Astrocyte of the spinal cord (primary cell): ENCODE measurements at regions not wholly inside any gene's neighbourhood (a gene's known extent, or its start where the extent isn't known, plus 50 kb on each side); places are given as distances from the start of the nearest gene placed in this dataset.
A peak's percentile ranks its signal among the peaks of the same experiment; 100 is the strongest.

ENCODE experiments used
- DNase-seq: peaks from one replicate; pipeline ENCODE4 v3.0.0; 2011; ENCODE audit warnings: low read depth, low spot score
- H3K4me3 ChIP-seq: 2 replicates; pipeline ENCODE4 v1.5.1; 2011; ENCODE audit warnings: low read depth, mild to moderate bottlenecking, low read length, moderate library complexity
- in situ Hi-C: cut with HindIII; loops from 2 replicates; pipeline ENCODE4 v1.10.0; 2017; ENCODE audit warnings: low sequenced_read_pairs
- TF ChIP-seq, protein P1 (sequence below): IDR thresholded peaks from 2 replicates; pipeline ENCODE4 v1.5.1; 2012; ENCODE audit warnings: low read depth, mild to moderate bottlenecking, low read length, inconsistent platforms

DNA sequence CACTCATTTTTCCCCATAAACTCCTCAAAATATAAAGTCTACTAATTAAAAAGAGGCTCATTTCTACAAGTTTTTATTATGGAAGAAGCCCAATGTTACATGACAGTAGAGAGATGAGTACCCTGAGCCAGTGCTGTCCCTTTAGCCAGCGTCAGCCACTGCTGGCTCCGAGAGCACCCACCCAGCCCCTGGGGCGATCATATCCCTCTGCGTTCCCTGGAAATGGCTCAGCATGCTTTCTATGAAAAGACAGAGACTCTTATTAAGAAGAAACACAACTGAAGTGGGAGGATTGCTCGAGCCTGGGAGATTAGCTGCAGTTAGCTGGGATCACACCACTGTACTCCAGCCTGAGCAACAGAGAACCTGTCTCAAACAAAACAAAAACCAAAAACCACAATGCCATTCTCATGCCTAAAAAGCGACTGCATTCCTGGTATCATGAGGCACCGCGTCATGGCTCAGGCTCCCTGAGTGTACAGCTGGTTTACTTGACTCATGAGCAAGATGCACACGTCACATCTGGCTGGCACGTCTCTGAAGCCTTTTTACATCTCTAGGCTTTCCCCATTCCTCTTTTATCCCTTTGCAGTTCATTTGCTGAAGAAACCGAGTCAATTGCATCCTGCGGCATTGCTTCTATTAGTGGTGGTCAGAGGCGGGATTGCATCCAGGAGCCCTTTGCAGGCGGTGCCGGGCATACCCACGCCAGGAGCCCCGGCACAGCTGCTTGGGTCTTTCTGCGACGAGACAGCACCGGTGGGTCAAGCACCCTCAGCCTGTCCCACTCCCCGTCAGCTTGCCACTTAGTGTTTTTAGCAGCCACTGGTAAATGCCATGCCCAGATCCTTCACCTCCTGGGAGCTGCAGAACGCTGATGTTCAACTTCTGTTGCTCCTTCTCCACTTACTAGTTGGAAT is 119.9 kb downstream of the CTTN start:
- in situ Hi-C loops = no loop called here
- DNase-seq = peak; percentile 64
- TF ChIP-seq, protein P1, sequence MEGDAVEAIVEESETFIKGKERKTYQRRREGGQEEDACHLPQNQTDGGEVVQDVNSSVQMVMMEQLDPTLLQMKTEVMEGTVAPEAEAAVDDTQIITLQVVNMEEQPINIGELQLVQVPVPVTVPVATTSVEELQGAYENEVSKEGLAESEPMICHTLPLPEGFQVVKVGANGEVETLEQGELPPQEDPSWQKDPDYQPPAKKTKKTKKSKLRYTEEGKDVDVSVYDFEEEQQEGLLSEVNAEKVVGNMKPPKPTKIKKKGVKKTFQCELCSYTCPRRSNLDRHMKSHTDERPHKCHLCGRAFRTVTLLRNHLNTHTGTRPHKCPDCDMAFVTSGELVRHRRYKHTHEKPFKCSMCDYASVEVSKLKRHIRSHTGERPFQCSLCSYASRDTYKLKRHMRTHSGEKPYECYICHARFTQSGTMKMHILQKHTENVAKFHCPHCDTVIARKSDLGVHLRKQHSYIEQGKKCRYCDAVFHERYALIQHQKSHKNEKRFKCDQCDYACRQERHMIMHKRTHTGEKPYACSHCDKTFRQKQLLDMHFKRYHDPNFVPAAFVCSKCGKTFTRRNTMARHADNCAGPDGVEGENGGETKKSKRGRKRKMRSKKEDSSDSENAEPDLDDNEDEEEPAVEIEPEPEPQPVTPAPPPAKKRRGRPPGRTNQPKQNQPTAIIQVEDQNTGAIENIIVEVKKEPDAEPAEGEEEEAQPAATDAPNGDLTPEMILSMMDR = no peak
- no peak overlapping the region for H3K4me3 ChIP-seq

DNA sequence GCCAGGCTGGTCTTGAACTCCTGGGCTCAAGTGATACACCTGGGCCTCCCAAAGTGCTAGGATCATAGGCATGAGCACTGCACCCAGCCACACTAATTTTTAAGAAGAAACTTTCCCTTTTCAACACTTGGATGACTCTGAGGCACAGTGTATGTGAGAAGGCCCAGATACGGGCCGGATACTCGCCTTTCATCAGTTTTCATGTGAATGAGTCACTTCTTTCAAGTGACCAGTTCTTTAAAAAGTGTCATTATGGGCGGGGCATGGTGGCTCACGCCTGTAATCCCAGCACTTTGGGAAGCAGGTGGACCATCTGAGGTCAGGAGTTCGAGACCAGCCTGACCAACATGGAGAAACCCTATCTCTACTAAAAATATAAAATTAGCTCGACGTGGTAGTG is 120.8 kb downstream of the CTTN start:
- DNase-seq = no peak
- H3K4me3 ChIP-seq = no peak overlapping the region
- TF ChIP-seq, protein P1 = no peak
- in situ Hi-C loops = no loop called here

DNA sequence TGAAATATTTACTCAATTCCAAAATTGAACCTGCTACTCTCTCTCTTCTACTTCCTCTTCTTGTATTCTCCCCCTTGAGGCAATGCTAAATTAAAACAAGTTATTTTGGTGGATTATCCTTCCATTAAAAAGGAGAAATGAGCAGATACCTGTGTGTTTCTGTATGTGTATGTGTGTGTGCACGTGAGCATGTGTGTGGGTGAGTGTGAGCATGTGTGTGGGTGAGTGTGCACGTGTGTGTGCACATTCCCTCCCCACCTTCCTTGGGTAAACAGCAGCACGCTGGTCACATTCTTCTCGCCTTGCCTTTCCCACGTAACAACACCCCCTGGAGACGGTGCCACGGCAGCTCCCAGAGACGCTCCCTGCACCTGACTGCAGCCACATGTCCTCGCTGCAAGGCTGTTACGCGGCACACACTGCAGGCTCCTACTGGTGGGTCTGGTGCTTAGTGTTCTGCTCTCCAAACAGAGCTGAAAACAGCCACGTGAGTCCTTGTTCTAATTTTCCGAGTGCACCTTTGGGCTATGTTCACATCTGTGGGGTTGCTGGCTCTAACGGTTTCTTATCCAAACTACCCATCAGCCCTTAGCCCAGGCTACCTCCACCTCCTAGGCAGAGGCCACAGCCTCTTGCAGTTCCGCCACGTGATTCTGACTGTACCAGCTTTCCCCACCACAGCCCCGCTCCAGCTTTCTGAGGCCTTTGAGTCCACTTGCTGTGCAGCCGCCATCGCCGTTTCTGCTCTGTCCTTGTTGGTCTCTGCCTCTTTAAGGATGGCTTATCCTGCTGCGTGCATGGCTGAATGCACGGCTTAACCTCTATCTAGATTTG is 123.4 kb downstream of the CTTN start:
- TF ChIP-seq, protein P1 = no peak
- in situ Hi-C loops = no loop called here
- no peak overlapping the region for H3K4me3 ChIP-seq
- no peak for DNase-seq

DNA sequence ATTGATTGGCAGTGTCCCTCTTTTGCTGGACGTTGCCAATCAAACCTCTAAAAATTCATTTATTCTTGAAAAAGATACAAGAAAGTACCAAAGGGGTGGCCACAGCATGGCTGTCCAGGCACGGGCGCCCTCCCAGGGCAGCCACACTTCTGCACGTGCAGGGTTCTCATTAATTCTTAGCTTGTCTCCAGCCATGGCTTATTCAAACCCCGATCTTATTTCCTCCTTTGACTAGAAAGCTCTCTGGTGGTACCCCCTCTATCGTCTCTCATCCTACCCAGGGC is 123.9 kb downstream of the CTTN start:
- no peak for DNase-seq
- TF ChIP-seq, protein P1 = no peak
- no peak overlapping the region for H3K4me3 ChIP-seq
- in situ Hi-C loops = no loop called here

DNA sequence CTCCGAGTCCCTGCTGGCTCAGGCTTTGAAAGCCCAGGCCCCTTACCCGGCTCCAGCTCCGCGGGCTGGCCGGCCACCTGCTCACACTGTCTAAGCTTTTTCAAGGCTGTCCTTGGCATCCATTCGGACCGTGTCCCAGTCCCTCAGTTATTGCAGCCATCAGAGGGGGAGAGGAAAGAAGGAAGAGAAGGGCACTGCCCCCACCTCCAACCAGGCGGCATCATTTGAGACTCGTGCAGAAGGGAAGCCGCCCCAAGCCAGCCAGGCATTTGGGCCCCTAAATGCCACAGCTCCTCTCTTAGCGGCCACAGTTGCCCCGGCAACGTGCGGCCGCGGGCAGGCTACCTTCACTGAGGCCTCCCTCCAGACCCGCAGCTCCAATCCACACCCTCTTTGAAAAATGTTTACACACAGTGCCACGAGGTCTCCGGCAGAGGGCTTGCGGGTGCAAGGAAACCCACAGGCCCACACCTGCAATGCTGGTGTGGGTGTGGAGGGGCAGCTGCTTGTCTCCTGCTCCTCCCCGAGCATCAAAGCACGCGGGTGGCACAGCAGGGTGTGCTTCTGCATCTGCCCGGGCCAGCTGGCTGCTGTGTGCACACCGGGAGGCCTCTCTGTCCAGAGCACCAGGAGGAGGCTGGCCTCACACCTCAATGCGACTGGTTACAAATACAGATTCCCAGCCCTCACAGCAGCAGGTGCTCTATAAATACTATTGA is 124.4 kb downstream of the CTTN start:
- no peak overlapping the region for H3K4me3 ChIP-seq
- TF ChIP-seq, protein P1 = peak; percentile 11
- in situ Hi-C loops = no loop called here
- no peak for DNase-seq

DNA sequence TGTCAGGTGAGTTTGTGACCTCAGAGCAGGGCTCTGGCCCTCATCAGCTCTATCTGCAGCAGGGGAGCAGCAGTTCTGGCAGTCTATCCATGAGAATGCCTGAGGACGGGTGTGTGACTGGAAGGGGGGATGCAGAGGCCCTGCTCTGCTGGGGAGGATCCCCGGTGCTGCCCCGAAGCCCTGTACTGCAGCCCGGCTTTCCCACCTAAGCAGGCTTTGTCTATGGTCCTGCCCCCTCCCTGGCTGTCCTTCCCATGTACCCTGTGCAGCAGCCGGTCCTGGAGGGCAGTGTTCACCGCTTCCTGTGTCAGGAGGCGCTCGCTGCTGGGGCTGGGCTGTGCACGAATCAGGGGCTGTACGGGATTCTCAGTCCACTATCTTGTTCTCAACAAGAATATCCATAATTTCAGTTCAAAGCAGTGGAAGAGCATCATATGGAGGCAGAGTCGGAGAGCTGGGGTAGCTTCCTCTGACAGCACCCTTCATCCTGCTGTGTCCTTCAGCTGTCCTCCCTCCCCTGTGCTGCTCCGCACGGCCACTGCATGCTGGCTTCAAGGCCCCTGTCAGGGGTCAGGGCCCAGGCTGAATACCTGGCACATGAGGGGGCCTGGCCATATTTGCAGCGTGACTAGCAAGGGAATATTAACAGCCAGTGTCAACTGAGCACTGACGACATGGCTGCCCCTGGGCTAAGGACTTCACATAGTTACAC is 125.2 kb downstream of the CTTN start:
- in situ Hi-C loops = no loop called here
- no peak overlapping the region for H3K4me3 ChIP-seq
- no peak for DNase-seq
- TF ChIP-seq, protein P1 = no peak
